Stomach (tissue), 8 donors: ENCODE measurements at regions not wholly inside any gene's neighbourhood (a gene's known extent, or its start where the extent isn't known, plus 50 kb on each side); places are given as distances from the start of the nearest gene placed in this dataset.
A peak's percentile ranks its signal among the peaks of the same experiment; 100 is the strongest.

Experiments
- DNase-seq, 2 donors: peaks; one replicate each; pipeline versions ENCODE4 v3.0.0 to v3.0.0-alpha.2; 2013 to 2019
- H3K27ac ChIP-seq, 5 donors: fragments of 200-600 bp in 4 of 5; sonication (generic) in 4 of 5; one replicate each; pipeline ENCODE4 v1.5.1; 2013 to 2019; ENCODE audit warnings: mild to moderate bottlenecking in 1 of 5, moderate library complexity in 1 of 5
- H3K27me3 ChIP-seq, 3 donors: fragments of 200-600 bp; sonication (generic); one replicate each; pipeline ENCODE4 v1.5.1; 2017 to 2019; ENCODE audit warnings: mixed run types in 1 of 3
- H3K36me3 ChIP-seq, 4 donors: fragments of 200-600 bp; sonication (generic); 1 replicate in 3 of 4; 2 replicates in 1 of 4; pipeline ENCODE4 v1.5.1; 2016 to 2019
- H3K4me1 ChIP-seq, 4 donors: fragments of 200-600 bp; sonication (generic); one replicate each; pipeline ENCODE4 v1.5.1; 2016 to 2019
- H3K4me3 ChIP-seq, 4 donors: fragments of 200-600 bp; sonication (generic) in 3 of 4; one replicate each; pipeline ENCODE4 v1.5.1; 2016 to 2019; ENCODE audit warnings: mild to moderate bottlenecking in 1 of 4
- H3K9me3 ChIP-seq, 4 donors: fragments of 200-600 bp; sonication (generic); one replicate each; pipeline ENCODE4 v1.5.1; 2016 to 2019
- CTCF ChIP-seq, 7 experiments: fragments of 450-650 bp in 4 of 7; fragments of 200-600 bp in 3 of 7; sonication (generic) in 3 of 7; IDR thresholded peaks; one replicate each; pipeline ENCODE4 v1.5.1; 2016 to 2019; ENCODE audit warnings: antibody characterized with exemption in 7 of 7, control low read depth in 2 of 7, mild to moderate bottlenecking in 1 of 7
- EP300 ChIP-seq: sonication (generic); formaldehyde crosslinking; IDR thresholded peaks from one replicate; pipeline ENCODE4 v1.6.1; 2017; ENCODE audit warnings: antibody characterized with exemption
- POLR2A ChIP-seq, 4 donors: fragments of 450-650 bp; IDR thresholded peaks; one replicate each; pipeline ENCODE4 v1.6.1; 2016; ENCODE audit warnings: antibody characterized with exemption in 4 of 4, control low read depth in 2 of 4, mild to moderate bottlenecking in 1 of 4, moderate library complexity in 1 of 4
- POLR2AphosphoS5 ChIP-seq, 3 donors: sonication (generic); formaldehyde crosslinking; IDR thresholded peaks; one replicate each; pipeline ENCODE4 v1.6.1; 2016; ENCODE audit warnings: antibody characterized with exemption in 3 of 3
- WGBS, 5 donors: extraction: QIAGEN DNeasy Blood & Tissue Kit in 3 of 5; methylation state at CpG; one replicate each; pipeline versions ENCODE4 v1.1.5 to v1.1.7; 2013 to 2018; 5-methylcytosine and 5-hydroxymethylcytosine counted together
- intact Hi-C: fragments of 100-400 bp; cut with DNase I; formaldehyde crosslinking; loops from one replicate; pipeline ENCODE4 v1.15.1; 2023; ENCODE audit warnings: low total_unique reads
- donor health status: healthy with polysubstance abuse.
- donor health status: Bipolar disorder and iron deficiency.
- donor health status: healthy.

- TF ChIP-seq CTCF (IDR thresholded peaks at IDR 0.05), result no peak
- TF ChIP-seq POLR2AphosphoS5 (IDR thresholded peaks at IDR 0.05), result no peak
- no peak for TF ChIP-seq POLR2A (IDR thresholded peaks at IDR 0.05)
- TF ChIP-seq EP300, result no peak
- no peaks in the 10 kb centered on the region for H3K27me3 ChIP-seq
- H3K4me1 ChIP-seq, result peaks cover 0 to 2% (median under 1%) of the 10 kb centered on the region in 4 donors
- intact Hi-C loops, result no loop called here
- DNase-seq, result no peak
- H3K36me3 ChIP-seq, result no peaks in the 10 kb centered on the region
- WGBS, 5 donors, result 71 to 86% (median 75%) methylated on average over 5 of the region's 5 CpGs
- H3K4me3 ChIP-seq, result no peak overlapping the region
- H3K27ac ChIP-seq, result no peak overlapping the region
- no peaks in the 10 kb centered on the region for H3K9me3 ChIP-seq
Observed at GRCh38 chr6:45736134-45736533, 279.5 kb downstream of the CLIC5 start.

GRCh38 chr6:45732731-45733130, 282.9 kb downstream of the CLIC5 start:
- no peak for TF ChIP-seq POLR2A (IDR thresholded peaks at IDR 0.05)
- Histone ChIP-seq H3K4me3 (no peak overlapping the region), H3K9me3 (no peaks in the 10 kb centered on the region), H3K27me3 (no peaks in the 10 kb centered on the region), H3K36me3 (no peaks in the 10 kb centered on the region), H3K27ac (no peak overlapping the region), H3K4me1 (no peaks in the 10 kb centered on the region)
- DNase-seq, result peak in 1 of 2 donors; percentile 63
- 59 to 70% (median 68%) methylated on average over 7 of the region's 7 CpGs for WGBS, 5 donors
- intact Hi-C loops, result no loop called here

- Histone ChIP-seq H3K4me1 (no peaks in the 10 kb centered on the region), H3K9me3 (no peaks in the 10 kb centered on the region), H3K27ac (no peak overlapping the region), H3K36me3 (no peaks in the 10 kb centered on the region), H3K27me3 (no peaks in the 10 kb centered on the region), H3K4me3 (no peak overlapping the region)
- no peak for DNase-seq
- intact Hi-C loops, result no loop called here
- TF ChIP-seq POLR2A (IDR thresholded peaks at IDR 0.05) (no peak), CTCF (IDR thresholded peaks at IDR 0.05) (no peak), EP300 (no peak), POLR2AphosphoS5 (IDR thresholded peaks at IDR 0.05) (no peak)
- 86 to 96% (median 93%) methylated on average over 1 of the region's 1 CpG for WGBS, 5 donors
Observed at GRCh38 chr6:45730232-45730631, 285.4 kb downstream of the CLIC5 start.

GRCh38 chr6:45728674-45729073, 287.0 kb downstream of the CLIC5 start:
- DNase-seq, result peak in 1 of 2 donors; percentile 67
- Histone ChIP-seq H3K27me3 (no peaks in the 10 kb centered on the region), H3K4me1 (no peaks in the 10 kb centered on the region), H3K36me3 (no peaks in the 10 kb centered on the region), H3K27ac (no peak overlapping the region), H3K9me3 (peaks cover 0 to 1% (median 0%) of the 10 kb centered on the region in 4 donors), H3K4me3 (no peak overlapping the region)
- TF ChIP-seq CTCF (IDR thresholded peaks at IDR 0.05), result no peak
- TF ChIP-seq POLR2A (IDR thresholded peaks at IDR 0.05), result no peak
- TF ChIP-seq POLR2AphosphoS5 (IDR thresholded peaks at IDR 0.05), result no peak
- TF ChIP-seq EP300, result no peak
- 60 to 86% (median 78%) methylated on average over 3 of the region's 3 CpGs for WGBS, 5 donors
- intact Hi-C loops, result no loop called here

GRCh38 chr6:45727819-45728449, 287.7 kb downstream of the CLIC5 start:
- peaks cover 0 to 9% (median 2%) of the 10 kb centered on the region in 4 donors for H3K9me3 ChIP-seq
- H3K4me3 ChIP-seq, result no peak overlapping the region
- 77 to 97% (median 80%) methylated on average over 3 to 6 of the region's 6 CpGs for WGBS, 5 donors
- H3K27ac ChIP-seq, result no peak overlapping the region
- no peaks in the 10 kb centered on the region for H3K36me3 ChIP-seq
- intact Hi-C loops, result no loop called here
- TF ChIP-seq EP300, result no peak
- TF ChIP-seq POLR2AphosphoS5 (IDR thresholded peaks at IDR 0.05), result no peak
- TF ChIP-seq CTCF (IDR thresholded peaks at IDR 0.05), result no peak
- no peak for TF ChIP-seq POLR2A (IDR thresholded peaks at IDR 0.05)
- H3K27me3 ChIP-seq, result no peaks in the 10 kb centered on the region
- DNase-seq, result no peak
- no peaks in the 10 kb centered on the region for H3K4me1 ChIP-seq
